Neuron (in vitro differentiated cells): ENCODE measurements at regions not wholly inside any gene's neighbourhood (a gene's known extent, or its start where the extent isn't known, plus 50 kb on each side); places are given as distances from the start of the nearest gene placed in this dataset.
"Not testable (repeated sequence)": the region's sequence is repeated elsewhere in the genome, so short reads cannot be mapped to it uniquely, and the experiment has no call there.

Source experiments
- H2AFZ ChIP-seq: one replicate; pipeline ENCODE4 v1.6.1; 2013; ENCODE audit warnings: low read depth, mild to moderate bottlenecking, inconsistent platforms, low read length, moderate library complexity
- H3K27me3 ChIP-seq: one replicate; pipeline ENCODE4 v1.6.1; 2013; ENCODE audit warnings: low read length; ENCODE audit not compliant: insufficient read depth
- H3K36me3 ChIP-seq: one replicate; pipeline ENCODE4 v1.6.1; 2013; ENCODE audit warnings: low read length; ENCODE audit not compliant: insufficient read depth
- H3K4me1 ChIP-seq: one replicate; pipeline ENCODE4 v1.6.1; 2013; ENCODE audit warnings: low read length; ENCODE audit not compliant: insufficient read depth
- H3K4me3 ChIP-seq: 2 replicates; pipeline ENCODE4 v1.5.1; 2013; ENCODE audit warnings: mild to moderate bottlenecking, low read length, moderate library complexity
- H3K9me3 ChIP-seq: one replicate; pipeline ENCODE4 v1.6.1; 2013; ENCODE audit warnings: low read length

GRCh38 chr4:86450861-86451260 is 91.0 kb upstream of the MAPK10 start:
- no peak overlapping the region for H3K4me3 ChIP-seq
- no peak overlapping the region for H2AFZ ChIP-seq
- H3K27me3 ChIP-seq: no peaks in the 10 kb centered on the region
- no peaks in the 10 kb centered on the region for H3K36me3 ChIP-seq
- no peaks in the 10 kb centered on the region for H3K9me3 ChIP-seq
- peaks cover 3% of the 10 kb centered on the region for H3K4me1 ChIP-seq

- H3K36me3 ChIP-seq: no peaks in the 10 kb centered on the region
- no peak overlapping the region for H2AFZ ChIP-seq
- no peaks in the 10 kb centered on the region for H3K27me3 ChIP-seq
- H3K4me1 ChIP-seq: peaks cover 3% of the 10 kb centered on the region
- H3K4me3 ChIP-seq: no peak overlapping the region
- no peaks in the 10 kb centered on the region for H3K9me3 ChIP-seq
These were observed 91.9 kb upstream of the MAPK10 start for GRCh38 chr4:86451560-86452330.

- no peaks in the 10 kb centered on the region for H3K9me3 ChIP-seq
- peaks cover 3% of the 10 kb centered on the region for H3K4me1 ChIP-seq
- H3K36me3 ChIP-seq: no peaks in the 10 kb centered on the region
- no peak overlapping the region for H3K4me3 ChIP-seq
- no peak overlapping the region for H2AFZ ChIP-seq
- H3K27me3 ChIP-seq: no peaks in the 10 kb centered on the region
These were observed 92.6 kb upstream of the MAPK10 start for GRCh38 chr4:86452422-86452891.

GRCh38 chr4:86452924-86453531 is 93.2 kb upstream of the MAPK10 start:
- Histone ChIP-seq H3K4me3 (no peak overlapping the region), H3K9me3 (no peaks in the 10 kb centered on the region), H3K4me1 (peaks cover 3% of the 10 kb centered on the region)

GRCh38 chr4:86453611-86454072 is 93.8 kb upstream of the MAPK10 start:
- not testable (repeated sequence) for H3K4me3 ChIP-seq, H3K9me3 ChIP-seq, H2AFZ ChIP-seq, H3K4me1 ChIP-seq, H3K27me3 ChIP-seq, H3K36me3 ChIP-seq

More at GRCh38 chr4:86452924-86453531, 93.2 kb upstream of the MAPK10 start:
- Histone ChIP-seq H3K36me3 (no peaks in the 10 kb centered on the region), H2AFZ (no peak overlapping the region), H3K27me3 (no peaks in the 10 kb centered on the region)

GRCh38 chr4:86461849-86462248 is 102.0 kb upstream of the MAPK10 start:
- Histone ChIP-seq H2AFZ (no peak overlapping the region), H3K27me3 (no peaks in the 10 kb centered on the region), H3K36me3 (no peaks in the 10 kb centered on the region), H3K4me3 (no peak overlapping the region), H3K9me3 (no peaks in the 10 kb centered on the region), H3K4me1 (peaks cover 4% of the 10 kb centered on the region)

GRCh38 chr4:86472377-86473019 is 112.6 kb upstream of the MAPK10 start:
- Histone ChIP-seq H3K4me1 (peaks cover 6% of the 10 kb centered on the region), H3K27me3 (no peaks in the 10 kb centered on the region), H3K9me3 (no peaks in the 10 kb centered on the region), H2AFZ (no peak overlapping the region), H3K36me3 (no peaks in the 10 kb centered on the region), H3K4me3 (no peak overlapping the region)

GRCh38 chr4:86478151-86478550 is 116.0 kb upstream of the PTPN13 start:
- not testable (repeated sequence) for H3K9me3 ChIP-seq, H2AFZ ChIP-seq, H3K36me3 ChIP-seq, H3K4me3 ChIP-seq, H3K27me3 ChIP-seq
- H3K4me1 ChIP-seq: peaks cover 36% of the 10 kb centered on the region

GRCh38 chr4:86481440-86481839 is 112.7 kb upstream of the PTPN13 start:
- peak overlapping the region; percentile 19 for H3K4me3 ChIP-seq
- no peaks in the 10 kb centered on the region for H3K27me3 ChIP-seq
- H3K9me3 ChIP-seq: no peaks in the 10 kb centered on the region
- no peak overlapping the region for H2AFZ ChIP-seq
- no peaks in the 10 kb centered on the region for H3K36me3 ChIP-seq
- H3K4me1 ChIP-seq: peaks cover 60% of the 10 kb centered on the region

- Histone ChIP-seq H3K9me3 (peaks cover 3% of the 10 kb centered on the region), H3K4me1 (peaks cover 60% of the 10 kb centered on the region), H3K27me3 (no peaks in the 10 kb centered on the region), H2AFZ (no peak overlapping the region), H3K4me3 (peak overlapping the region; percentile 11), H3K36me3 (no peaks in the 10 kb centered on the region)
These were observed 111.6 kb upstream of the PTPN13 start for GRCh38 chr4:86482306-86483172.

- Histone ChIP-seq H3K4me1 (peaks cover 60% of the 10 kb centered on the region), H3K27me3 (no peaks in the 10 kb centered on the region), H3K36me3 (no peaks in the 10 kb centered on the region), H2AFZ (no peak overlapping the region), H3K9me3 (peaks cover 3% of the 10 kb centered on the region), H3K4me3 (peak overlapping the region; percentile 19)
These were observed 111.0 kb upstream of the PTPN13 start for GRCh38 chr4:86483173-86483490.

GRCh38 chr4:86483773-86484172 is 110.3 kb upstream of the PTPN13 start:
- Histone ChIP-seq H3K36me3 (no peaks in the 10 kb centered on the region), H2AFZ (peak overlapping the region; percentile 11), H3K4me1 (peaks cover 59% of the 10 kb centered on the region), H3K27me3 (no peaks in the 10 kb centered on the region), H3K4me3 (peak overlapping the region; percentile 12), H3K9me3 (peaks cover 3% of the 10 kb centered on the region)
